Calu3 (cell line): ENCODE measurements at regions not wholly inside any gene's neighbourhood (a gene's known extent, or its start where the extent isn't known, plus 50 kb on each side); places are given as distances from the start of the nearest gene placed in this dataset.

Experiments used
- BruUV-seq: library from RNA; stranded (reverse); fragments of 400-500 nt; replicated peaks from 2 replicates; lab custom pipeline; 2021; lab: Mats Ljungman, UMichigan
- CTCF ChIA-PET: fragments of 300-600 bp; sonication (Branson Sonifier 250); formaldehyde crosslinking; loops from one replicate; lab custom pipeline; 2022; ENCODE audit warnings: antibody characterized with exemption; lab: Charles Lee
- DNase-seq: peaks from one replicate; pipeline ENCODE4 v3.0.0; 2022
- H3K27ac Mint-ChIP-seq: one replicate; pipeline ENCODE4 v1.8.0; 2022; ENCODE audit warnings: mixed read lengths; ENCODE audit not compliant: unreplicated experiment
- H3K27me3 Mint-ChIP-seq: one replicate; pipeline ENCODE4 v1.8.0; 2022; ENCODE audit warnings: mixed read lengths; ENCODE audit not compliant: unreplicated experiment
- H3K36me3 Mint-ChIP-seq: one replicate; pipeline ENCODE4 v1.8.0; 2022; ENCODE audit warnings: mild to moderate bottlenecking, moderate library complexity, mixed read lengths; ENCODE audit not compliant: insufficient read depth, unreplicated experiment
- H3K4me1 Mint-ChIP-seq: one replicate; pipeline ENCODE4 v1.8.0; 2022; ENCODE audit warnings: mild to moderate bottlenecking, low read depth, mixed read lengths; ENCODE audit not compliant: unreplicated experiment
- H3K4me3 Mint-ChIP-seq: one replicate; pipeline ENCODE4 v1.8.0; 2022; ENCODE audit warnings: mild to moderate bottlenecking, low read depth, moderate library complexity, mixed read lengths; ENCODE audit not compliant: unreplicated experiment
- H3K9me3 Mint-ChIP-seq: one replicate; pipeline ENCODE4 v1.8.0; 2022; ENCODE audit warnings: low read depth, mixed read lengths; ENCODE audit not compliant: unreplicated experiment
- CTCF ChIP-seq: fragments of 200-600 bp; IDR thresholded peaks from one replicate; pipeline ENCODE4 v1.8.0; 2022; ENCODE audit warnings: antibody characterized with exemption; ENCODE audit not compliant: unreplicated experiment
- intact Hi-C: fragments of 100-400 bp; cut with micrococcal nuclease; formaldehyde crosslinking; loops from one replicate; pipeline ENCODE4 v1.10.0; 2022; ENCODE audit not compliant: unreplicated experiment

DNA sequence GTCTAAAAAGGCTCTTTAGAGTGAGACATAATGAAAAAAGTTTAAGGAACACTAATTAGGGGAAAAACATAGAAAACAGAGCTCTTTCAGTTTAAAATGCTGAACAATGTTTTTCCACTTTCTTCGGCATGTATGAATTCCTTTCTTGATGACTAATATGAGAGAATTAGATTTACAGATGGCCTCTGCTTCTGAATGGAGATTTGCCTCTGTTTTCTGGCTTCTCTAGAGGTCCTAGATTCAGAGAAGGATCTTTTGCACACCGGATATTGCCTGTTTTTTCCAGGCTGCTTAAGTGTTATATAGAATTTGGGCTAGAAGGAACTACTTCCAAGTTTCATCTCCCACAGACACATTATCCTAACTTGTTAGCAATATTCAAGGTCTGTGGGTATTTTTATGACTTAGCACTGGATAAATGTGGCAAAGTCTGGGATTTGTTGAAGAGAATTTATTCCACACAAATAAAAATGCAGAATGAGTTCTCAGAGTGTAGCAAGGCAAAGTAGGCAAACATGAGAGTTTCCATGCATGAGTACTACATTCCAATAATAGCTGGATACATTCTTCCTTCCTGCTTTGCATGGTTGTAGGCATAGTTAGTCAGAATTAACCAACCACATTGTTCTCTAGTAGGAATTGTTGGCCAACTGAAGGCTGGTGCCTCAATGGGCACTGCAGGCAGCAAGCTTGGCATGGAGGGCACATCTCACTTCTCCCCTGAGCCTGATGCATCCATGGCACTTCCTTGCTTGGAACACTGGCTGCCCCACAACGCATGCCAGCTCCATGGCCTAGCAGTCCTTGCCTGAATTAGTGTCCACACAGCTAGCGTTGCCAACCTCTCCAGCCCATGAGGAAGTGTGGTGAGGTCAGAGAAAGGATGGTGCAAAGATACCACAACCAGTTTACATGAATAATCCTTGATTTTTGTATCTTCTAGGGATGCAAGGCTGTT lies 224.2 kb downstream of the CLIC5 start:
- Mint-ChIP-seq H3K4me1 (no peaks in the 10 kb centered on the region), H3K9me3 (no peaks in the 10 kb centered on the region), H3K27ac (no peak overlapping the region), H3K36me3 (no peaks in the 10 kb centered on the region), H3K4me3 (no peak overlapping the region), H3K27me3 (peaks cover 65% of the 10 kb centered on the region)
- no TSS peak for BruUV-seq
- DNase-seq = no peak
- intact Hi-C loops = no loop called here
- no peak for TF ChIP-seq CTCF
- CTCF ChIA-PET = no interaction called here

GRCh38 chr6:45789238-45789637 lies 226.4 kb downstream of the CLIC5 start:
- Mint-ChIP-seq H3K4me3 (no peak overlapping the region), H3K36me3 (no peaks in the 10 kb centered on the region), H3K9me3 (no peaks in the 10 kb centered on the region), H3K4me1 (no peaks in the 10 kb centered on the region), H3K27ac (no peak overlapping the region), H3K27me3 (peaks cover 42% of the 10 kb centered on the region)
- CTCF ChIA-PET = no interaction called here
- intact Hi-C loops = no loop called here
- no TSS peak for BruUV-seq
- TF ChIP-seq CTCF = no peak
- no peak for DNase-seq

DNA sequence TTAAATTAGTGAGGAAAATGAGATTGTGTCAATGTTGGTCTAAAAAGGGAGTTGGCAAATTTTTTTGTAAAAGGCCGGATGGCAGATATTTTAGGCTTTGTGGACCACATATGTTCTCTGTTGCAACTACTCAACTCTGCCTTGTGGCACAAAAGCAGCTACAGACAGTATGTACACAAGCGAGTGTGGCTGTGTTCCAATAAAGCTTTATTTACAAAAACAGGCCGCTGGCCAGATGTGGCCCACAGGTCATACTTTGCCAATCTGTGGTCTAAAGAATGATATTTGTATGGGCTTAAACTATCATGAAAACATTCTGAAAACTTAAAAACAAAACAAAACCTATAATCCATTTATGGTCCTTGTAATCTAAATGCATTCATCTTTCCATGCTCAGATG lies 228.3 kb downstream of the CLIC5 start:
- intact Hi-C loops = no loop called here
- no TSS peak for BruUV-seq
- TF ChIP-seq CTCF = no peak
- no peak overlapping the region for H3K27ac Mint-ChIP-seq
- no peaks in the 10 kb centered on the region for H3K36me3 Mint-ChIP-seq
- H3K9me3 Mint-ChIP-seq = no peaks in the 10 kb centered on the region
- H3K4me3 Mint-ChIP-seq = no peak overlapping the region
- no peaks in the 10 kb centered on the region for H3K4me1 Mint-ChIP-seq
- peaks cover 38% of the 10 kb centered on the region for H3K27me3 Mint-ChIP-seq
- DNase-seq = no peak
- CTCF ChIA-PET = no interaction called here

DNA sequence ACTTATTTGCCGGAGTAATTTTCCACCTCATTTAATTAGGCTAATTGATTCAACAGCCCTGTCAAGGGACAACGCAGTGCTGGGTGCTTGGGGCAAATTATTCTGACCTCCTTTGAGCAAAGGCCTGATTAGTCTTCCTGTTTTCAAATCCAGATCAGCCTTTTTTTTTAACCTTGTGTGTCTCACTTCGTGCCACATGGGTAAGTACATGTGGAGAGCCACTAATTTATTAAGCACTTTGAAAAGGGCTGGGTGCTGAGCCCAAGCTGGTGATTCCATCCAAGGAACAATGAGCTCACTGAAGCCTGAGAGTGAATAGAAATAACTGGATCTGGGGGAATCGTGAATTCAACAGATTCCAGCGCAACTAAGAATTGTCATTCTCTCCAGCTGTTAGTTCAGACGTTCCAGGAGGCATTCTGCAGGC lies 229.3 kb downstream of the CLIC5 start:
- intact Hi-C loops = no loop called here
- Mint-ChIP-seq H3K4me1 (no peaks in the 10 kb centered on the region), H3K9me3 (no peaks in the 10 kb centered on the region), H3K4me3 (no peak overlapping the region), H3K27ac (no peak overlapping the region), H3K27me3 (peaks cover 35% of the 10 kb centered on the region), H3K36me3 (no peaks in the 10 kb centered on the region)
- no peak for TF ChIP-seq CTCF
- BruUV-seq = no TSS peak
- no peak for DNase-seq
- CTCF ChIA-PET = no interaction called here
